Epithelial cell of esophagus (primary cell): ENCODE measurements at regions not wholly inside any gene's neighbourhood (a gene's known extent, or its start where the extent isn't known, plus 50 kb on each side); places are given as distances from the start of the nearest gene placed in this dataset.

Experiments used
- DNase-seq: peaks from one replicate; pipeline ENCODE4 v3.0.0; 2010; ENCODE audit warnings: low read depth
- H3K4me3 ChIP-seq: 2 replicates; pipeline ENCODE4 v1.5.1; 2011; ENCODE audit warnings: mild to moderate bottlenecking, low read length, control low read depth
- CTCF ChIP-seq: IDR thresholded peaks from 2 replicates; pipeline ENCODE4 v1.5.1; 2011; ENCODE audit warnings: low read depth, mild to moderate bottlenecking, low read length, control low read depth, inconsistent platforms; ENCODE audit not compliant: insufficient read depth; ENCODE audit errors: missing control alignments

GRCh38 chr18:55072181-55072580 is 112.9 kb upstream of the CCDC68 start:
- H3K4me3 ChIP-seq, result no peak overlapping the region
- no peak for TF ChIP-seq CTCF
- DNase-seq, result no peak

GRCh38 chr18:55069497-55069896 is 110.2 kb upstream of the CCDC68 start:
- DNase-seq, result no peak
- H3K4me3 ChIP-seq, result no peak overlapping the region
- TF ChIP-seq CTCF, result no peak

- DNase-seq, result no peak
- no peak overlapping the region for H3K4me3 ChIP-seq
- no peak for TF ChIP-seq CTCF
These were observed 105.5 kb upstream of the CCDC68 start for GRCh38 chr18:55064760-55065159.

GRCh38 chr18:55064073-55064472 is 104.8 kb upstream of the CCDC68 start:
- H3K4me3 ChIP-seq, result no peak overlapping the region
- TF ChIP-seq CTCF, result no peak
- DNase-seq, result no peak

- TF ChIP-seq CTCF, result no peak
- DNase-seq, result no peak
- no peak overlapping the region for H3K4me3 ChIP-seq
These were observed 95.0 kb upstream of the CCDC68 start for GRCh38 chr18:55054021-55054990.

GRCh38 chr18:55048892-55049291 is 89.6 kb upstream of the CCDC68 start:
- no peak for TF ChIP-seq CTCF
- H3K4me3 ChIP-seq, result no peak overlapping the region
- DNase-seq, result peak; percentile 39

GRCh38 chr18:55047546-55047945 is 88.3 kb upstream of the CCDC68 start:
- peak; percentile 11 for DNase-seq
- TF ChIP-seq CTCF, result no peak
- H3K4me3 ChIP-seq, result no peak overlapping the region
